SK-N-SH (cell line): ENCODE measurements at regions not wholly inside any gene's neighbourhood (a gene's known extent, or its start where the extent isn't known, plus 50 kb on each side); places are given as distances from the start of the nearest gene placed in this dataset.

Experiments
- CTCF ChIA-PET: fragments of 300-600, 350-600 bp; formaldehyde crosslinking; extraction: SDS; loops from one replicate; lab custom pipeline; 2021; lab: Yijun Ruan, JAX
- POLR2A ChIA-PET: fragments of 350-600 bp; sonication (Branson Sonifier 250); formaldehyde crosslinking; extraction: SDS; loops from one replicate; lab custom pipeline; 2020; ENCODE audit warnings: antibody characterized with exemption, inconsistent platforms; lab: Yijun Ruan, JAX
- DNase-seq: peaks from one replicate; pipeline ENCODE4 v3.0.0; 2012
- H2AFZ ChIP-seq: fragments of 200-600 bp; sonication (generic); 2 replicates; pipeline ENCODE4 v1.8.1; 2016; ENCODE audit warnings: antibody characterized with exemption, mild to moderate bottlenecking, low read depth
- H3F3A ChIP-seq: fragments of 200-600 bp; sonication (generic); replicated peaks from 2 replicates; pipeline ENCODE3; 2016; ENCODE audit warnings: antibody characterized with exemption, mild to moderate bottlenecking; ENCODE audit not compliant: insufficient read depth
- H3K27ac ChIP-seq, 2 experiments: fragments of 200-500 bp in 1 of 2; fragments of 200-600 bp in 1 of 2; sonication (Bioruptor generic) in 1 of 2; sonication (generic), shearing (Covaris generic) in 1 of 2; 2 replicates each; pipeline versions ENCODE4 v1.5.1 to v1.6.1; 2014 to 2016; ENCODE audit warnings: low read depth in 2 of 2, inconsistent platforms in 1 of 2, low read length in 1 of 2, mild to moderate bottlenecking in 1 of 2, mixed read lengths in 1 of 2
- H3K27me3 ChIP-seq: fragments of 200-600 bp; sonication (generic), shearing (Covaris generic); 2 replicates; pipeline ENCODE4 v1.6.1; 2016; ENCODE audit warnings: mixed run types; ENCODE audit not compliant: insufficient read depth
- H3K36me3 ChIP-seq, 2 experiments: fragments of 200-500 bp in 1 of 2; fragments of 200-600 bp in 1 of 2; sonication (Bioruptor generic) in 1 of 2; sonication (generic) in 1 of 2; replicated peaks in 1 of 2; 2 replicates each; pipeline versions ENCODE3 to v1.5.1; 2014 to 2016; ENCODE audit warnings: low read length in 1 of 2, mild to moderate bottlenecking in 1 of 2; ENCODE audit not compliant: insufficient read depth in 2 of 2, control insufficient read depth in 1 of 2
- H3K4me1 ChIP-seq, 2 experiments: fragments of 200-500 bp in 1 of 2; fragments of 200-600 bp in 1 of 2; sonication (Bioruptor generic) in 1 of 2; sonication (generic), shearing (Covaris generic) in 1 of 2; 2 replicates each; pipeline versions ENCODE4 v1.5.1 to v1.6.1; 2014 to 2016; ENCODE audit warnings: low read depth in 1 of 2, low read length in 1 of 2, mixed run types in 1 of 2; ENCODE audit not compliant: insufficient read depth in 2 of 2, control insufficient read depth in 1 of 2
- H3K4me2 ChIP-seq: fragments of 200-600 bp; sonication (generic), shearing (Covaris generic); 2 replicates; pipeline ENCODE4 v1.6.1; 2017; ENCODE audit warnings: mixed run types
- H3K4me3 ChIP-seq, 2 experiments: fragments of 200-500 bp in 1 of 2; fragments of 200-600 bp in 1 of 2; sonication (Bioruptor generic) in 1 of 2; sonication (generic), shearing (Covaris generic) in 1 of 2; 2 replicates each; pipeline versions ENCODE4 v1.5.1 to v1.8.1; 2014 to 2016; ENCODE audit warnings: low read depth in 2 of 2, inconsistent platforms in 1 of 2, low read length in 1 of 2, mild to moderate bottlenecking in 1 of 2, mixed read lengths in 1 of 2, moderate library complexity in 1 of 2
- H3K79me2 ChIP-seq: fragments of 200-600 bp; sonication (generic); 2 replicates; pipeline ENCODE4 v1.8.1; 2017; ENCODE audit warnings: mild to moderate bottlenecking; ENCODE audit not compliant: insufficient read depth
- H3K9ac ChIP-seq: fragments of 200-600 bp; sonication (generic); 2 replicates; pipeline ENCODE4 v1.6.1; 2017; ENCODE audit warnings: mixed run types
- H3K9me2 ChIP-seq: fragments of 200-600 bp; sonication (generic); 2 replicates; pipeline ENCODE4 v1.6.1; 2017; ENCODE audit warnings: mixed run types
- H3K9me3 ChIP-seq: fragments of 200-600 bp; sonication (generic); 2 replicates; pipeline ENCODE4 v1.6.1; 2017; ENCODE audit warnings: mixed run types, mild to moderate bottlenecking, moderate library complexity
- H4K20me1 ChIP-seq: fragments of 200-600 bp; sonication (generic); 2 replicates; pipeline ENCODE4 v1.6.1; 2017; ENCODE audit warnings: mild to moderate bottlenecking, mixed run types; ENCODE audit not compliant: insufficient read depth
- CHD2 ChIP-seq: fragments of 150-350 bp; IDR thresholded peaks from 2 replicates; pipeline ENCODE4 v1.6.1; 2018; ENCODE audit warnings: low read length; ENCODE audit not compliant: partially characterized antibody
- ELF1 ChIP-seq: IDR thresholded peaks from 2 replicates; pipeline ENCODE4 v1.4.0; 2012
- FOSL2 ChIP-seq: IDR thresholded peaks from 2 replicates; pipeline ENCODE4 v1.4.0; 2012; ENCODE audit warnings: low read depth, mild to moderate bottlenecking, moderate library complexity, borderline replicate concordance
- GABPA ChIP-seq: IDR thresholded peaks from 2 replicates; pipeline ENCODE4 v1.4.0; 2012; ENCODE audit warnings: low read depth, mild to moderate bottlenecking
- GATA2 ChIP-seq: sonication (generic); formaldehyde crosslinking; IDR thresholded peaks from 2 replicates; pipeline ENCODE4 v1.5.0; 2020; ENCODE audit warnings: mild to moderate bottlenecking, missing genetic modification reagents
- JUND ChIP-seq: IDR thresholded peaks from 2 replicates; pipeline ENCODE4 v1.4.0; 2012
- MXI1 ChIP-seq: IDR thresholded peaks from 2 replicates; pipeline ENCODE4 v1.6.1; 2012; ENCODE audit warnings: mild to moderate bottlenecking, low read depth, low read length, improper control_type of control experiment
- NFIC ChIP-seq: IDR thresholded peaks from 2 replicates; pipeline ENCODE4 v1.4.0; 2012; ENCODE audit warnings: borderline replicate concordance
- RAD21 ChIP-seq: IDR thresholded peaks from 2 replicates; pipeline ENCODE4 v1.6.1; 2012; ENCODE audit warnings: mild to moderate bottlenecking, low read length
- RFX5 ChIP-seq: IDR thresholded peaks from 2 replicates; pipeline ENCODE4 v1.6.1; 2012; ENCODE audit warnings: mild to moderate bottlenecking, improper control_type of control experiment, low read length
- SIN3A ChIP-seq: IDR thresholded peaks from 2 replicates; pipeline ENCODE4 v1.6.1; 2012; ENCODE audit warnings: low read depth, mild to moderate bottlenecking, low read length, moderate library complexity, borderline replicate concordance
- TAF1 ChIP-seq: IDR thresholded peaks from 2 replicates; pipeline ENCODE4 v1.6.1; 2012; ENCODE audit warnings: low read depth, mild to moderate bottlenecking, low read length, moderate library complexity, borderline replicate concordance
- TCF12 ChIP-seq: IDR thresholded peaks from 2 replicates; pipeline ENCODE4 v1.4.0; 2012
- TEAD4 ChIP-seq: IDR thresholded peaks from 2 replicates; pipeline ENCODE4 v1.4.0; 2012; ENCODE audit warnings: mild to moderate bottlenecking, borderline replicate concordance; ENCODE audit not compliant: insufficient read depth
- YY1 ChIP-seq: IDR thresholded peaks from 2 replicates; pipeline ENCODE4 v1.4.0; 2012; ENCODE audit warnings: low read depth, mild to moderate bottlenecking
- WGBS: methylation state at CpG from one replicate; pipeline ENCODE4 v1.1.6; 2017; ENCODE audit warnings: low lambda C conversion rate; 5-methylcytosine and 5-hydroxymethylcytosine counted together
- TF ChIP-seq, protein P1 (sequence below): fragments of 150-350 bp; IDR thresholded peaks from 2 replicates; pipeline ENCODE4 v1.6.1; 2016; ENCODE audit warnings: mild to moderate bottlenecking, low read depth, low read length
- TF ChIP-seq, protein P2 (sequence below): IDR thresholded peaks from 2 replicates; pipeline ENCODE4 v1.4.0; 2012; ENCODE audit warnings: low read depth, borderline replicate concordance
- TF ChIP-seq, protein P3 (sequence below): IDR thresholded peaks from 2 replicates; pipeline ENCODE4 v1.4.0; 2012; ENCODE audit warnings: low read depth, borderline replicate concordance
- TF ChIP-seq, protein P4 (sequence below): IDR thresholded peaks from 2 replicates; pipeline ENCODE4 v1.4.0; 2012; ENCODE audit warnings: low read depth
- TF ChIP-seq, protein P5 (sequence below): fragments of 200-600 bp; sonication (generic); IDR thresholded peaks from 2 replicates; pipeline ENCODE4 v1.6.1; 2017; ENCODE audit warnings: antibody characterized with exemption, mild to moderate bottlenecking, moderate library complexity

DNA sequence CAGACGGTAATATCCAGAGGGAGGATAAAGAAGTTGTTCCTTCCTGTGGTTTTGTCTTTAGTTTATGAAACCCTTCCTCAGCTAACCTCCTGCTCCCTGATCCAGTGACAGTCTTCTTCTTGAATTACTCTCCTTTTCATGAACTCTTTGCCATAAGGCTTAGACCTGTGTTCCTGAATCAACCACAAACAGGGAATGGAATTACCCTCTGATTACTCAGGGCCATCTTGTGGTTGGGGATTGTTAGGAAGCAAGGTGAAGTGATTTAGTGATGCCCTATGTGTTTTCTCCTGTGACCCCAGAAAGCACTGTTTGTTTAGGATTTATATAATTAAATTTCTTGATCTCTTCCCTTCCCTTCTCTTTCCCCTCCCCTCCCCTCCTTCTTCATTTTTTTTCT, 409.1 kb downstream of the TAF11L14 start:
- CTCF ChIA-PET: no interaction called here
- TF ChIP-seq, protein P1, sequence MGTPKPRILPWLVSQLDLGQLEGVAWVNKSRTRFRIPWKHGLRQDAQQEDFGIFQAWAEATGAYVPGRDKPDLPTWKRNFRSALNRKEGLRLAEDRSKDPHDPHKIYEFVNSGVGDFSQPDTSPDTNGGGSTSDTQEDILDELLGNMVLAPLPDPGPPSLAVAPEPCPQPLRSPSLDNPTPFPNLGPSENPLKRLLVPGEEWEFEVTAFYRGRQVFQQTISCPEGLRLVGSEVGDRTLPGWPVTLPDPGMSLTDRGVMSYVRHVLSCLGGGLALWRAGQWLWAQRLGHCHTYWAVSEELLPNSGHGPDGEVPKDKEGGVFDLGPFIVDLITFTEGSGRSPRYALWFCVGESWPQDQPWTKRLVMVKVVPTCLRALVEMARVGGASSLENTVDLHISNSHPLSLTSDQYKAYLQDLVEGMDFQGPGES: no peak
- TF ChIP-seq TEAD4: no peak
- no peak for TF ChIP-seq MXI1
- 25% methylated on average over 1 of the region's 1 CpG for WGBS
- Histone ChIP-seq H3K4me2 (no peak overlapping the region), H3K4me3 (no peak overlapping the region), H3K9me3 (no peaks in the 10 kb centered on the region), H3K9me2 (no peaks in the 10 kb centered on the region), H2AFZ (no peak overlapping the region), H3K27ac (no peak overlapping the region), H3K9ac (no peak overlapping the region), H3K4me1 (no peaks in the 10 kb centered on the region), H3F3A (no peaks in the 10 kb centered on the region), H4K20me1 (no peaks in the 10 kb centered on the region), H3K36me3 (no peaks in the 10 kb centered on the region), H3K27me3 (no peaks in the 10 kb centered on the region), H3K79me2 (no peaks in the 10 kb centered on the region)
- DNase-seq: no peak
- POLR2A ChIA-PET: no interaction called here

DNA sequence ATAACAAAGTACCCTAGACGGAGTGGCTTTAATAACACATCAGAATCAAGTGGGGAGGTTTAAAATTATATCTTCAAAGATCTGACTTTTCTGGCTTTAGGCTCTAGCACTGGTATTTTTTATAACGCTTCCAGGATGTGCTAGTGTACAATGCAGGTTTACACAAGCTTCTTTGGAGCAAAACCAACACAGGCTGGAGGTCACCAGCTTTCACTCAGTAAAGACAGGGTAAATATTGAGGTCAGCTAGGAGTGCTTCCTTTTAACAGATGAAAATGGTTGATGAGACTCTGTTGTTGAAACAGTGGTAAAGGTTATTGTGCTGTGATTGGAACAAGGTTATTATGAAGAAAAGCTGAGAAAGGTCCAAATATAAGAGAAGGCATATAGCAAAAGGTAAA, 414.2 kb downstream of the TAF11L14 start:
- H3K27ac ChIP-seq: no peak overlapping the region
- POLR2A ChIA-PET: no interaction called here
- H3K79me2 ChIP-seq: no peaks in the 10 kb centered on the region
- WGBS: 3% methylated on average over 2 of the region's 2 CpGs
- H3K27me3 ChIP-seq: no peaks in the 10 kb centered on the region
- H3K9me2 ChIP-seq: no peaks in the 10 kb centered on the region
- no peaks in the 10 kb centered on the region for H3K36me3 ChIP-seq
- CTCF ChIA-PET: no interaction called here
- H3K4me1 ChIP-seq: no peaks in the 10 kb centered on the region
- TF ChIP-seq FOSL2 (no peak), SIN3A (no peak), TEAD4 (no peak), TAF1 (no peak), JUND (no peak), NFIC (no peak)
- no peak overlapping the region for H2AFZ ChIP-seq
- no peak overlapping the region for H3K9ac ChIP-seq
- H3F3A ChIP-seq: no peaks in the 10 kb centered on the region
- H4K20me1 ChIP-seq: no peaks in the 10 kb centered on the region
- no peak for DNase-seq
- no peaks in the 10 kb centered on the region for H3K9me3 ChIP-seq
- no peak overlapping the region for H3K4me2 ChIP-seq
- no peak overlapping the region for H3K4me3 ChIP-seq

DNA sequence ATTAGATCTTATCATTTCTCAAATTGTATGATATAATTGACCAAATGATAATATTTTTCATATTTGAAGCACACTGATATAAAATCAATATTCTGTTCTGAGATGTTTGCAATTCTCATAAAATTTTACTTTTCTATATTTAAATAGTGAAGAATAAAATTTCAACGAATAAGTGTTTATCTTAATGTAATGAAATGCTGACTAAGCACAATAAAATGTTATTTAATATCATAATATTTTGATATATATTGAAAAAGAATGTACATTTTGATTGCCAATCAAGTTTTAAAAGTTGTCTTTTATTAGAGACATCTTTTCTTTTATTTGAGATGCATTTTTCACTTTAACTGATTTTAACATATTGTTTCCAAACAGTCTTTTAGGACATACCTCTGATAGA, 416.1 kb downstream of the TAF11L14 start:
- Histone ChIP-seq H3F3A (no peaks in the 10 kb centered on the region), H3K9me2 (no peaks in the 10 kb centered on the region), H2AFZ (no peak overlapping the region), H3K9me3 (no peaks in the 10 kb centered on the region), H3K4me1 (no peaks in the 10 kb centered on the region), H3K9ac (no peak overlapping the region), H3K27ac (no peak overlapping the region), H3K4me3 (no peak overlapping the region), H3K4me2 (no peak overlapping the region), H4K20me1 (no peaks in the 10 kb centered on the region), H3K36me3 (no peaks in the 10 kb centered on the region), H3K79me2 (no peaks in the 10 kb centered on the region), H3K27me3 (no peaks in the 10 kb centered on the region)
- no peak for DNase-seq
- 16% methylated on average over 1 of the region's 1 CpG for WGBS
- CTCF ChIA-PET: no interaction called here
- POLR2A ChIA-PET: no interaction called here
- TF ChIP-seq RFX5: no peak
- TF ChIP-seq RAD21: no peak
- TF ChIP-seq GABPA: no peak
- TF ChIP-seq, protein P2, sequence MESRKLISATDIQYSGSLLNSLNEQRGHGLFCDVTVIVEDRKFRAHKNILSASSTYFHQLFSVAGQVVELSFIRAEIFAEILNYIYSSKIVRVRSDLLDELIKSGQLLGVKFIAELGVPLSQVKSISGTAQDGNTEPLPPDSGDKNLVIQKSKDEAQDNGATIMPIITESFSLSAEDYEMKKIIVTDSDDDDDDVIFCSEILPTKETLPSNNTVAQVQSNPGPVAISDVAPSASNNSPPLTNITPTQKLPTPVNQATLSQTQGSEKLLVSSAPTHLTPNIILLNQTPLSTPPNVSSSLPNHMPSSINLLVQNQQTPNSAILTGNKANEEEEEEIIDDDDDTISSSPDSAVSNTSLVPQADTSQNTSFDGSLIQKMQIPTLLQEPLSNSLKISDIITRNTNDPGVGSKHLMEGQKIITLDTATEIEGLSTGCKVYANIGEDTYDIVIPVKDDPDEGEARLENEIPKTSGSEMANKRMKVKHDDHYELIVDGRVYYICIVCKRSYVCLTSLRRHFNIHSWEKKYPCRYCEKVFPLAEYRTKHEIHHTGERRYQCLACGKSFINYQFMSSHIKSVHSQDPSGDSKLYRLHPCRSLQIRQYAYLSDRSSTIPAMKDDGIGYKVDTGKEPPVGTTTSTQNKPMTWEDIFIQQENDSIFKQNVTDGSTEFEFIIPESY: no peak
- TF ChIP-seq, protein P3, sequence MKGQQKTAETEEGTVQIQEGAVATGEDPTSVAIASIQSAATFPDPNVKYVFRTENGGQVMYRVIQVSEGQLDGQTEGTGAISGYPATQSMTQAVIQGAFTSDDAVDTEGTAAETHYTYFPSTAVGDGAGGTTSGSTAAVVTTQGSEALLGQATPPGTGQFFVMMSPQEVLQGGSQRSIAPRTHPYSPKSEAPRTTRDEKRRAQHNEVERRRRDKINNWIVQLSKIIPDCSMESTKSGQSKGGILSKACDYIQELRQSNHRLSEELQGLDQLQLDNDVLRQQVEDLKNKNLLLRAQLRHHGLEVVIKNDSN: no peak
- TF ChIP-seq TCF12: no peak
- TF ChIP-seq YY1: no peak
- no peak for TF ChIP-seq ELF1
- TF ChIP-seq, protein P4, sequence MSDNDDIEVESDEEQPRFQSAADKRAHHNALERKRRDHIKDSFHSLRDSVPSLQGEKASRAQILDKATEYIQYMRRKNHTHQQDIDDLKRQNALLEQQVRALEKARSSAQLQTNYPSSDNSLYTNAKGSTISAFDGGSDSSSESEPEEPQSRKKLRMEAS: no peak
- TF ChIP-seq, protein P5, sequence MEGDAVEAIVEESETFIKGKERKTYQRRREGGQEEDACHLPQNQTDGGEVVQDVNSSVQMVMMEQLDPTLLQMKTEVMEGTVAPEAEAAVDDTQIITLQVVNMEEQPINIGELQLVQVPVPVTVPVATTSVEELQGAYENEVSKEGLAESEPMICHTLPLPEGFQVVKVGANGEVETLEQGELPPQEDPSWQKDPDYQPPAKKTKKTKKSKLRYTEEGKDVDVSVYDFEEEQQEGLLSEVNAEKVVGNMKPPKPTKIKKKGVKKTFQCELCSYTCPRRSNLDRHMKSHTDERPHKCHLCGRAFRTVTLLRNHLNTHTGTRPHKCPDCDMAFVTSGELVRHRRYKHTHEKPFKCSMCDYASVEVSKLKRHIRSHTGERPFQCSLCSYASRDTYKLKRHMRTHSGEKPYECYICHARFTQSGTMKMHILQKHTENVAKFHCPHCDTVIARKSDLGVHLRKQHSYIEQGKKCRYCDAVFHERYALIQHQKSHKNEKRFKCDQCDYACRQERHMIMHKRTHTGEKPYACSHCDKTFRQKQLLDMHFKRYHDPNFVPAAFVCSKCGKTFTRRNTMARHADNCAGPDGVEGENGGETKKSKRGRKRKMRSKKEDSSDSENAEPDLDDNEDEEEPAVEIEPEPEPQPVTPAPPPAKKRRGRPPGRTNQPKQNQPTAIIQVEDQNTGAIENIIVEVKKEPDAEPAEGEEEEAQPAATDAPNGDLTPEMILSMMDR: no peak
- TF ChIP-seq GATA2 (CRISPR knock-in tag): no peak
- TF ChIP-seq CHD2: no peak
